ENCODE measurements at regions not wholly inside any gene's neighbourhood (a gene's known extent, or its start where the extent isn't known, plus 50 kb on each side); places are given as distances from the start of the nearest gene placed in this dataset.

GRCh38 chr10:24119896-24120295 lies 89.0 kb upstream of the KIAA1217 start:
- no TSS peak for BruUV-seq (replicated peaks)
- ChIA-PET CTCF (no interaction called here), POLR2A (no interaction called here)
- Histone ChIP-seq H3K27me3 (ENCODE audit: control insufficient read depth, insufficient read depth, low read length) (no peaks in the 10 kb centered on the region), H3K4me1 (ENCODE audit: control insufficient read depth, insufficient read depth, low read length) (no peaks in the 10 kb centered on the region), H3K36me3 (ENCODE audit: control insufficient read depth, insufficient read depth, low read length) (no peaks in the 10 kb centered on the region), H3K9me3 (ENCODE audit: control insufficient read depth, insufficient read depth, low read depth, low read length) (no peaks in the 10 kb centered on the region), H3K27ac (ENCODE audit: low read length) (no peak overlapping the region), H3K4me3 (ENCODE audit: low read depth in 2 of 2, low read length in 2 of 2) (no peak overlapping the region)
- DNase-seq (ENCODE audit: low read depth, low spot score) (no peak), ATAC-seq (no peak)
- in situ Hi-C loops (cut with HindIII; ENCODE audit: low pct_unique_long_range_greater_than_20kb, low sequenced_read_pairs) (no loop called here), intact Hi-C loops (cut with micrococcal nuclease; ENCODE audit: unreplicated experiment) (no loop called here)
- TF ChIP-seq TCF7L2 (IDR thresholded peaks at IDR 0.05; ENCODE audit: low read depth, low read length) (no peak), CTCF (IDR thresholded peaks at IDR 0.05) (no peak), POLR2AphosphoS5 (IDR thresholded peaks at IDR 0.05; ENCODE audit: low read depth, low read length) (no peak)

GRCh38 chr10:24120646-24121045 lies 88.3 kb upstream of the KIAA1217 start:
- ChIA-PET POLR2A (no interaction called here), CTCF (no interaction called here)
- Histone ChIP-seq H3K27ac (ENCODE audit: low read length) (no peak overlapping the region), H3K27me3 (ENCODE audit: control insufficient read depth, insufficient read depth, low read length) (no peaks in the 10 kb centered on the region), H3K36me3 (ENCODE audit: control insufficient read depth, insufficient read depth, low read length) (no peaks in the 10 kb centered on the region), H3K4me3 (ENCODE audit: low read depth in 2 of 2, low read length in 2 of 2) (no peak overlapping the region), H3K4me1 (ENCODE audit: control insufficient read depth, insufficient read depth, low read length) (no peaks in the 10 kb centered on the region), H3K9me3 (ENCODE audit: control insufficient read depth, insufficient read depth, low read depth, low read length) (no peaks in the 10 kb centered on the region)
- in situ Hi-C loops (cut with HindIII; ENCODE audit: low pct_unique_long_range_greater_than_20kb, low sequenced_read_pairs): no loop called here
- BruUV-seq (replicated peaks): no TSS peak
- intact Hi-C loops (cut with micrococcal nuclease; ENCODE audit: unreplicated experiment): no loop called here
- no peak for TF ChIP-seq CTCF (IDR thresholded peaks at IDR 0.05)
- no peak for TF ChIP-seq POLR2AphosphoS5 (IDR thresholded peaks at IDR 0.05; ENCODE audit: low read depth, low read length)
- TF ChIP-seq SIN3A (IDR thresholded peaks at IDR 0.05; ENCODE audit: borderline replicate concordance, insufficient read depth, low read depth, low read length): no peak
- TF ChIP-seq REST (IDR thresholded peaks at IDR 0.05; ENCODE audit: insufficient read depth in 1 of 2, low read depth in 2 of 2, low read length in 1 of 2): no peak
- TF ChIP-seq TCF7L2 (IDR thresholded peaks at IDR 0.05; ENCODE audit: low read depth, low read length): no peak
- DNase-seq (ENCODE audit: low read depth, low spot score): no peak
- no peak for ATAC-seq

GRCh38 chr10:24127516-24127915 lies 81.4 kb upstream of the KIAA1217 start:
- no peak for DNase-seq (ENCODE audit: low read depth, low spot score)
- ChIA-PET POLR2A (no interaction called here), CTCF (no interaction called here)
- in situ Hi-C loops (cut with HindIII; ENCODE audit: low pct_unique_long_range_greater_than_20kb, low sequenced_read_pairs) (no loop called here), intact Hi-C loops (cut with micrococcal nuclease; ENCODE audit: unreplicated experiment) (no loop called here)
- Histone ChIP-seq H3K36me3 (ENCODE audit: control insufficient read depth, insufficient read depth, low read length) (no peaks in the 10 kb centered on the region), H3K4me3 (ENCODE audit: low read depth in 2 of 2, low read length in 2 of 2) (no peak overlapping the region), H3K27me3 (ENCODE audit: control insufficient read depth, insufficient read depth, low read length) (no peaks in the 10 kb centered on the region), H3K9me3 (ENCODE audit: control insufficient read depth, insufficient read depth, low read depth, low read length) (no peaks in the 10 kb centered on the region), H3K4me1 (ENCODE audit: control insufficient read depth, insufficient read depth, low read length) (no peaks in the 10 kb centered on the region), H3K27ac (ENCODE audit: low read length) (no peak overlapping the region)
- TF ChIP-seq REST (IDR thresholded peaks at IDR 0.05; ENCODE audit: insufficient read depth in 1 of 2, low read depth in 2 of 2, low read length in 1 of 2): no peak
- TF ChIP-seq TCF7L2 (IDR thresholded peaks at IDR 0.05; ENCODE audit: low read depth, low read length): no peak
- TF ChIP-seq POLR2AphosphoS5 (IDR thresholded peaks at IDR 0.05; ENCODE audit: low read depth, low read length): no peak
- TF ChIP-seq SIN3A (IDR thresholded peaks at IDR 0.05; ENCODE audit: borderline replicate concordance, insufficient read depth, low read depth, low read length): no peak
- TF ChIP-seq CTCF (IDR thresholded peaks at IDR 0.05): no peak
- ATAC-seq: no peak
- BruUV-seq (replicated peaks): no TSS peak
